PC-9 (cell line): ENCODE measurements at regions not wholly inside any gene's neighbourhood (a gene's known extent, or its start where the extent isn't known, plus 50 kb on each side); places are given as distances from the start of the nearest gene placed in this dataset.

ENCODE experiments used
- BruUV-seq: library from RNA; stranded (reverse); fragments of 400-500 nt; replicated peaks from 2 replicates; lab custom pipeline; 2021; lab: Mats Ljungman, UMichigan
- CTCF ChIA-PET: fragments of 300-600 bp; sonication (Branson Sonifier 250); formaldehyde crosslinking; loops from one replicate; lab custom pipeline; 2022; ENCODE audit warnings: antibody characterized with exemption; lab: Charles Lee
- POLR2A ChIA-PET: fragments of 300-600 bp; sonication (Branson Sonifier 250); formaldehyde crosslinking; loops from one replicate; lab custom pipeline; 2022; ENCODE audit warnings: antibody characterized with exemption; ENCODE audit not compliant: unreplicated experiment; lab: Charles Lee
- DNase-seq, 2 experiments: peaks; one replicate each; pipeline versions ENCODE4 v3.0.0 to v3.0.0-alpha.2; 2015 to 2022; ENCODE audit warnings: mixed read lengths in 1 of 2
- H2AFZ ChIP-seq: fragments of 200-600 bp; sonication (generic); 2 replicates; pipeline ENCODE4 v1.8.1; 2017; ENCODE audit warnings: antibody characterized with exemption
- H3F3A ChIP-seq: fragments of 200-600 bp; sonication (generic); 2 replicates; pipeline ENCODE4 v1.8.1; 2017; ENCODE audit warnings: antibody characterized with exemption, mild to moderate bottlenecking, low read depth; ENCODE audit not compliant: insufficient read depth
- H3K27ac ChIP-seq: fragments of 200-600 bp; sonication (generic); 2 replicates; pipeline ENCODE4 v1.6.1; 2016; ENCODE audit warnings: mixed run types
- H3K27me3 ChIP-seq: fragments of 200-600 bp; sonication (generic); 2 replicates; pipeline ENCODE4 v1.6.1; 2016; ENCODE audit warnings: low read depth, mixed run types; ENCODE audit not compliant: insufficient read depth
- H3K36me3 ChIP-seq: fragments of 200-600 bp; sonication (generic); 2 replicates; pipeline ENCODE4 v1.6.1; 2016; ENCODE audit warnings: low read depth, mixed run types
- H3K4me1 ChIP-seq: fragments of 200-600 bp; sonication (generic); replicated peaks from 2 replicates; pipeline ENCODE4 v1.6.1; 2016; ENCODE audit warnings: mixed run types; ENCODE audit not compliant: insufficient read depth
- H3K4me2 ChIP-seq: fragments of 200-600 bp; sonication (generic); 2 replicates; pipeline ENCODE4 v1.6.1; 2017; ENCODE audit warnings: mixed run types
- H3K4me3 ChIP-seq: fragments of 200-600 bp; sonication (generic); 2 replicates; pipeline ENCODE4 v1.6.1; 2016; ENCODE audit warnings: mixed run types
- H3K79me2 ChIP-seq: fragments of 200-600 bp; sonication (generic); 2 replicates; pipeline ENCODE4 v1.6.1; 2017; ENCODE audit warnings: low read depth, mixed run types
- H3K9me2 ChIP-seq: fragments of 200-600 bp; sonication (generic); 2 replicates; pipeline ENCODE4 v1.8.1; 2017; ENCODE audit warnings: mild to moderate bottlenecking; ENCODE audit not compliant: insufficient read depth
- H3K9me3 ChIP-seq: fragments of 200-600 bp; sonication (generic); 2 replicates; pipeline ENCODE4 v1.8.1; 2016; ENCODE audit warnings: low read depth; ENCODE audit not compliant: insufficient read depth
- H4K20me1 ChIP-seq: fragments of 200-600 bp; sonication (generic); 2 replicates; pipeline ENCODE4 v1.8.1; 2017; ENCODE audit not compliant: insufficient read depth
- CTCF ChIP-seq: fragments of 200-600 bp; sonication (generic); conservative IDR thresholded peaks from 2 replicates; pipeline ENCODE4 v1.6.1; 2017; ENCODE audit warnings: mixed run types, antibody characterized with exemption, mild to moderate bottlenecking, moderate library complexity
- EZH2 ChIP-seq: fragments of 200-600 bp; sonication (generic); IDR thresholded peaks from 2 replicates; pipeline ENCODE4 v1.8.0; 2017; ENCODE audit warnings: antibody characterized with exemption, low read depth
- intact Hi-C: fragments of 100-400 bp; cut with micrococcal nuclease; formaldehyde crosslinking; loops from one replicate; pipeline ENCODE4 v1.10.0; 2022; ENCODE audit not compliant: unreplicated experiment

- DNase-seq: peak in 1 of 2 experiments; percentile 19
- TF ChIP-seq CTCF: no peak
- no peak for TF ChIP-seq EZH2
- intact Hi-C loops: no loop called here
- no TSS peak for BruUV-seq
- H3K9me2 ChIP-seq: 0 out of 2 replicates have a peak, but pooled peaks cover 3% of the 10 kb centered on the region
- no peaks in the 10 kb centered on the region for H4K20me1 ChIP-seq
- POLR2A ChIA-PET: no interaction called here
- H3K4me3 ChIP-seq: no peak overlapping the region
- no peak overlapping the region for H3K27ac ChIP-seq
- CTCF ChIA-PET: interaction anchor here (0.6 to 0.7 kb wide), 2 partner anchors 51 to 117 kb away, joined by 3 to 9 read pairs; no protein-coding TSS in a partner anchor
- H2AFZ ChIP-seq: no peak overlapping the region
- H3K27me3 ChIP-seq: no peaks in the 10 kb centered on the region
- H3K4me2 ChIP-seq: no peak overlapping the region
- H3K9me3 ChIP-seq: 0 out of 2 replicates have a peak, but pooled peaks cover 5% of the 10 kb centered on the region
- no peaks in the 10 kb centered on the region for H3K79me2 ChIP-seq
- no peaks in the 10 kb centered on the region for H3F3A ChIP-seq
- H3K4me1 ChIP-seq: peaks cover 9% of the 10 kb centered on the region; the same call in 1 of the 2 replicates
- H3K36me3 ChIP-seq: no peaks in the 10 kb centered on the region
These were observed 103.1 kb downstream of the HOXA1 start for GRCh38 chr7:26992670-26993069.

- 0 out of 2 replicates have a peak, but pooled peaks cover 3% of the 10 kb centered on the region for H3K9me2 ChIP-seq
- no peak for DNase-seq
- CTCF ChIA-PET: no interaction called here
- no peak overlapping the region for H2AFZ ChIP-seq
- H3K4me3 ChIP-seq: no peak overlapping the region
- H4K20me1 ChIP-seq: no peaks in the 10 kb centered on the region
- no TSS peak for BruUV-seq
- no peaks in the 10 kb centered on the region for H3K79me2 ChIP-seq
- H3K9me3 ChIP-seq: no peaks in the 10 kb centered on the region
- no peaks in the 10 kb centered on the region for H3F3A ChIP-seq
- H3K4me2 ChIP-seq: no peak overlapping the region
- no peaks in the 10 kb centered on the region for H3K27me3 ChIP-seq
- POLR2A ChIA-PET: no interaction called here
- intact Hi-C loops: no loop called here
- H3K27ac ChIP-seq: no peak overlapping the region
- no peaks in the 10 kb centered on the region for H3K36me3 ChIP-seq
- peaks cover 9% of the 10 kb centered on the region; the same call in 1 of the 2 replicates for H3K4me1 ChIP-seq
- TF ChIP-seq CTCF (no peak), EZH2 (no peak)
These were observed 104.0 kb downstream of the HOXA1 start for GRCh38 chr7:26991796-26992195.

- no peaks in the 10 kb centered on the region for H4K20me1 ChIP-seq
- intact Hi-C loops: no loop called here
- no peaks in the 10 kb centered on the region for H3K79me2 ChIP-seq
- no peak for TF ChIP-seq EZH2
- TF ChIP-seq CTCF: no peak
- ChIA-PET CTCF (no interaction called here), POLR2A (no interaction called here)
- H3F3A ChIP-seq: no peaks in the 10 kb centered on the region
- H3K4me1 ChIP-seq: no peaks in the 10 kb centered on the region
- no peak for DNase-seq
- H3K27me3 ChIP-seq: no peaks in the 10 kb centered on the region
- no peaks in the 10 kb centered on the region for H3K9me3 ChIP-seq
- no peak overlapping the region for H3K4me3 ChIP-seq
- H3K36me3 ChIP-seq: no peaks in the 10 kb centered on the region
- no peak overlapping the region for H3K27ac ChIP-seq
- H3K4me2 ChIP-seq: no peak overlapping the region
- BruUV-seq: no TSS peak
- 0 out of 2 replicates have a peak, but pooled peaks cover 2% of the 10 kb centered on the region for H3K9me2 ChIP-seq
- H2AFZ ChIP-seq: 0 out of 2 replicates have a peak overlapping the region, but pooled peaks have one; percentile 7
These were observed 105.7 kb downstream of the HOXA1 start for GRCh38 chr7:26989897-26990670.
